ENCODE measurements at regions not wholly inside any gene's neighbourhood (a gene's known extent, or its start where the extent isn't known, plus 50 kb on each side); places are given as distances from the start of the nearest gene placed in this dataset.

GRCh38 chr5:120910629-120911028, 446.5 kb downstream of the PRR16 start:
- no peak for FAIRE-seq
- DNase-seq (ENCODE audit: insufficient read length, low spot score): no peak
- no peak for TF ChIP-seq CTCF (IDR thresholded peaks at IDR 0.05; ENCODE audit: insufficient read depth, missing control alignments)

- TF ChIP-seq CTCF (IDR thresholded peaks at IDR 0.05; ENCODE audit: insufficient read depth, missing control alignments): no peak
- FAIRE-seq (peak; percentile 21), DNase-seq (ENCODE audit: insufficient read length, low spot score) (no peak)
Observed at GRCh38 chr5:120913396-120913795, 449.3 kb downstream of the PRR16 start.

- FAIRE-seq (no peak), DNase-seq (ENCODE audit: insufficient read length, low spot score) (no peak)
- no peak for TF ChIP-seq CTCF (IDR thresholded peaks at IDR 0.05; ENCODE audit: insufficient read depth, missing control alignments)
Observed at GRCh38 chr5:120917214-120917758, 453.2 kb downstream of the PRR16 start.

GRCh38 chr5:120919017-120919416, 454.9 kb downstream of the PRR16 start:
- no peak for TF ChIP-seq CTCF (IDR thresholded peaks at IDR 0.05; ENCODE audit: insufficient read depth, missing control alignments)
- DNase-seq (ENCODE audit: insufficient read length, low spot score) (no peak), FAIRE-seq (no peak)

- FAIRE-seq (no peak), DNase-seq (ENCODE audit: insufficient read length, low spot score) (no peak)
- no peak for TF ChIP-seq CTCF (IDR thresholded peaks at IDR 0.05; ENCODE audit: insufficient read depth, missing control alignments)
Observed at GRCh38 chr5:120923026-120923425, 458.9 kb downstream of the PRR16 start.

GRCh38 chr5:120926471-120926870, 462.4 kb downstream of the PRR16 start:
- TF ChIP-seq CTCF (IDR thresholded peaks at IDR 0.05; ENCODE audit: insufficient read depth, missing control alignments): no peak
- no peak for DNase-seq (ENCODE audit: insufficient read length, low spot score)
- FAIRE-seq: no peak

- no peak for FAIRE-seq
Observed at GRCh38 chr5:120927950-120928530, 463.9 kb downstream of the PRR16 start.

More at GRCh38 chr5:120927950-120928530, 463.9 kb downstream of the PRR16 start:
- DNase-seq (ENCODE audit: insufficient read length, low spot score): no peak
- no peak for TF ChIP-seq CTCF (IDR thresholded peaks at IDR 0.05; ENCODE audit: insufficient read depth, missing control alignments)

All from D721Med (cell line).